ENCODE measurements at regions not wholly inside any gene's neighbourhood (a gene's known extent, or its start where the extent isn't known, plus 50 kb on each side); places are given as distances from the start of the nearest gene placed in this dataset.

- no peak for TF ChIP-seq CTCF (conservative IDR thresholded peaks at IDR 0.05; ENCODE audit: low read depth in 2 of 2)
- TF ChIP-seq JUNB (IDR thresholded peaks at IDR 0.05; ENCODE audit: unreplicated experiment): no peak
- TF ChIP-seq EZH2 (IDR thresholded peaks at IDR 0.05; ENCODE audit: low read depth, unreplicated experiment): no peak
- TF ChIP-seq EZH2phosphoT487 (IDR thresholded peaks at IDR 0.05; ENCODE audit: unreplicated experiment): no peak
- no peak for TF ChIP-seq ZNF114 (CRISPR knock-in tag; IDR thresholded peaks at IDR 0.05)
- TF ChIP-seq POLR2AphosphoS5 (IDR thresholded peaks at IDR 0.05; ENCODE audit: low read depth): no peak
- no peak for TF ChIP-seq REST (IDR thresholded peaks at IDR 0.05; ENCODE audit: unreplicated experiment)
These were observed 952.5 kb upstream of the CNTN5 start for GRCh38 chr11:98068251-98068650.

Measured in GM23338 (cell line).